Fibroblast of lung (primary cell): ENCODE measurements at regions not wholly inside any gene's neighbourhood (a gene's known extent, or its start where the extent isn't known, plus 50 kb on each side); places are given as distances from the start of the nearest gene placed in this dataset.

ENCODE experiments used
- DNase-seq, 2 donors: peaks; one replicate each; pipeline versions ENCODE4 v3.0.0 to v3.0.0-alpha.2; 2010; ENCODE audit warnings: low read depth in 2 of 2
- H2AFZ ChIP-seq: 2 replicates; pipeline ENCODE4 v1.5.1; 2012; ENCODE audit warnings: low read length, control low read depth, inconsistent platforms
- H3K27ac ChIP-seq: 2 replicates; pipeline ENCODE4 v1.5.1; 2011; ENCODE audit warnings: low read length, control low read depth; ENCODE audit not compliant: insufficient read depth
- H3K27me3 ChIP-seq: 2 replicates; pipeline ENCODE4 v1.5.1; 2011; ENCODE audit warnings: mild to moderate bottlenecking, low read length; ENCODE audit not compliant: control insufficient read depth, insufficient read depth
- H3K36me3 ChIP-seq: 2 replicates; pipeline ENCODE4 v1.5.1; 2011; ENCODE audit warnings: low read length; ENCODE audit not compliant: control insufficient read depth, insufficient read depth
- H3K4me1 ChIP-seq: 2 replicates; pipeline ENCODE4 v1.5.1; 2011; ENCODE audit warnings: low read length; ENCODE audit not compliant: control insufficient read depth, insufficient read depth; ENCODE audit errors: extremely low read depth
- H3K4me2 ChIP-seq: 2 replicates; pipeline ENCODE4 v1.5.1; 2011; ENCODE audit warnings: low read length, control low read depth; ENCODE audit not compliant: insufficient read depth; ENCODE audit errors: extremely low read depth
- H3K4me3 ChIP-seq, 4 experiments: fragments of 200-600 bp in 1 of 4; sonication (generic) in 1 of 4; replicated peaks in 1 of 4; 2 replicates each; pipeline ENCODE4 v1.5.1; 2011 to 2016; ENCODE audit warnings: low read length in 4 of 4, low read depth in 3 of 4, mild to moderate bottlenecking in 3 of 4, control low read depth in 2 of 4, inconsistent platforms in 1 of 4, mixed read lengths in 1 of 4; ENCODE audit not compliant: insufficient read depth in 1 of 4; ENCODE audit errors: control extremely low read depth in 1 of 4
- H3K79me2 ChIP-seq: 2 replicates; pipeline ENCODE4 v1.5.1; 2012; ENCODE audit warnings: mild to moderate bottlenecking, low read length, inconsistent platforms; ENCODE audit not compliant: control insufficient read depth, insufficient read depth
- H3K9ac ChIP-seq: 2 replicates; pipeline ENCODE4 v1.5.1; 2011; ENCODE audit warnings: mild to moderate bottlenecking, low read length, control low read depth; ENCODE audit not compliant: insufficient read depth
- H3K9me3 ChIP-seq: 2 replicates; pipeline ENCODE4 v1.5.1; 2012; ENCODE audit warnings: low read depth, low read length; ENCODE audit not compliant: control insufficient read depth, insufficient read depth
- H4K20me1 ChIP-seq: 2 replicates; pipeline ENCODE4 v1.5.1; 2011; ENCODE audit warnings: low read length; ENCODE audit not compliant: control insufficient read depth, insufficient read depth; ENCODE audit errors: extremely low read depth
- EZH2 ChIP-seq: IDR thresholded peaks from 2 replicates; pipeline ENCODE4 v1.5.1; 2012; ENCODE audit warnings: low read length, control low read depth, mild to moderate bottlenecking; ENCODE audit errors: missing control alignments
- TF ChIP-seq, protein P1 (sequence below), 2 donors: IDR thresholded peaks in 1 of 2; conservative IDR thresholded peaks in 1 of 2; 1 replicate in 1 of 2; 2 replicates in 1 of 2; pipeline ENCODE4 v1.5.1; 2011 to 2012; ENCODE audit warnings: low read length in 2 of 2, control low read depth in 1 of 2, inconsistent platforms in 1 of 2, low read depth in 1 of 2, mild to moderate bottlenecking in 1 of 2

DNA sequence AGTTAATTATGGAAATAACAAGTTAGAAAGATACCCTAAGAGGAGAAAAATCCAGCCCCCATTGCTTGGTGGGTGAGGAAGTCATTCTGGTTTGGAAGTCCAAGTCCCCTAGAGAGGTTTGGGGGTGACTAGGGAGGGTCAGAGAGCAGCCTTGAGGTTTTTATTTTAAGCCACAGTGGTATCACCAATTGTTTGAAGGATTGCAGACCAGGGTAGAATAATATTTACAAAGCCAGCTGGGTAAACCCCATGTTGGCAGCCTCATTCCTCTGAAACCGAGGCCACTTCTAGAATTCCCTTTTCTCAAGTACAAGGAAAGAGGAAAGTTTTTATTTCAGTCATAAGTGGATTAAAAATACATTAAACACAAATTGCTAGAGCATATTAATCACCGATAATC lies 99.7 kb downstream of the TMEM170B start:
- H3K79me2 ChIP-seq = no peaks in the 10 kb centered on the region
- no peak overlapping the region for H3K4me2 ChIP-seq
- TF ChIP-seq, protein P1, sequence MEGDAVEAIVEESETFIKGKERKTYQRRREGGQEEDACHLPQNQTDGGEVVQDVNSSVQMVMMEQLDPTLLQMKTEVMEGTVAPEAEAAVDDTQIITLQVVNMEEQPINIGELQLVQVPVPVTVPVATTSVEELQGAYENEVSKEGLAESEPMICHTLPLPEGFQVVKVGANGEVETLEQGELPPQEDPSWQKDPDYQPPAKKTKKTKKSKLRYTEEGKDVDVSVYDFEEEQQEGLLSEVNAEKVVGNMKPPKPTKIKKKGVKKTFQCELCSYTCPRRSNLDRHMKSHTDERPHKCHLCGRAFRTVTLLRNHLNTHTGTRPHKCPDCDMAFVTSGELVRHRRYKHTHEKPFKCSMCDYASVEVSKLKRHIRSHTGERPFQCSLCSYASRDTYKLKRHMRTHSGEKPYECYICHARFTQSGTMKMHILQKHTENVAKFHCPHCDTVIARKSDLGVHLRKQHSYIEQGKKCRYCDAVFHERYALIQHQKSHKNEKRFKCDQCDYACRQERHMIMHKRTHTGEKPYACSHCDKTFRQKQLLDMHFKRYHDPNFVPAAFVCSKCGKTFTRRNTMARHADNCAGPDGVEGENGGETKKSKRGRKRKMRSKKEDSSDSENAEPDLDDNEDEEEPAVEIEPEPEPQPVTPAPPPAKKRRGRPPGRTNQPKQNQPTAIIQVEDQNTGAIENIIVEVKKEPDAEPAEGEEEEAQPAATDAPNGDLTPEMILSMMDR (conservative IDR thresholded peaks at IDR 0.05 in 1 of 2, IDR thresholded peaks at IDR 0.05 in 1 of 2; ENCODE audit: low read depth in 1 of 2, low read length in 2 of 2) = no peak
- no peak for TF ChIP-seq EZH2
- no peaks in the 10 kb centered on the region for H4K20me1 ChIP-seq
- no peak overlapping the region for H2AFZ ChIP-seq
- H3K27me3 ChIP-seq = no peaks in the 10 kb centered on the region
- H3K36me3 ChIP-seq = no peaks in the 10 kb centered on the region
- H3K9me3 ChIP-seq = no peaks in the 10 kb centered on the region
- no peak overlapping the region for H3K4me3 ChIP-seq
- no peak overlapping the region for H3K9ac ChIP-seq
- peaks cover 7% of the 10 kb centered on the region for H3K4me1 ChIP-seq
- H3K27ac ChIP-seq = no peak overlapping the region
- DNase-seq = no peak

DNA sequence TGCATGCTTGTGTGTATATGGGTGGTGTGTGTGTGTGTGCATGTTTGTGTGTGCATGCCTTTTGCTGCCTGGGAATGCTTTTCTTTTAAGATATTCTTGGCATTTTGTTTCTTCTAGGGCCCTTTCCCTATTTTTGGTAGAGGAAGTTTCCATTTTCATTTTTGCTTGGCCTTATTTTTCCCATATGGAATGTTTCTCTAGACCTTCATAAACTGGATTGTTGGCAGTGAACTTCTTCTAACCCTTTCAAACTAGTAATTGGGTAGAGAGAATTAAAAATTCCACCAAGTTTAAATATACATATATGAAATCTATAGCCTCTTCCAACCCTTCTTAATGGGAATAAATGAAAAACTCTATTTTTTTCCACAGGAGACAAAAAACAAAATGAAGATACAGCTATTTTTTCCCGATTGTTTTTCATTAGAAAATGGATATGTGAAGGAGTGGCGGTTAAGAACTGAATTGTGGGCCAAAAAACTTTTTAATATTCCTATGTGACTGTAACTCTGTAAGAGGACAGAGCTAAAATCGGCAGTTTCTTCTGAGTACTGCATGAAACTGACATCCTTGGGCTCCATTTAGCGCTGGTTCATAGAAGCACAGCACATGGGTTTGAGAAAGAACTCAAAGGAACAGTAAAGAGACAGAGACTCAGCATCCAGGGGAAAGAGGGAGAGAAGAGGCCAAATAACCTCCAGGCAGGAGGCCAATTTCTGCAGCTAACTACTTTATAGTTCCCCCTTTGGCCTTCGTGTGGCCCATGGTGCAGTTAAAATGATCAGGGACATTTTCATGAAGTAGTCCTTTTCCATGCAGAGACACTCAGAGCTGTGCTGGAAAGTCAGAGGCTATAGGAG lies 102.1 kb downstream of the TMEM170B start:
- Histone ChIP-seq H3K27me3 (no peaks in the 10 kb centered on the region), H2AFZ (no peak overlapping the region), H3K4me2 (no peak overlapping the region), H4K20me1 (no peaks in the 10 kb centered on the region), H3K9me3 (no peaks in the 10 kb centered on the region), H3K27ac (no peak overlapping the region), H3K9ac (no peak overlapping the region), H3K4me3 (no peak overlapping the region), H3K36me3 (no peaks in the 10 kb centered on the region), H3K79me2 (no peaks in the 10 kb centered on the region), H3K4me1 (no peaks in the 10 kb centered on the region)
- TF ChIP-seq, protein P1 (conservative IDR thresholded peaks at IDR 0.05 in 1 of 2, IDR thresholded peaks at IDR 0.05 in 1 of 2; ENCODE audit: low read depth in 1 of 2, low read length in 2 of 2) = no peak
- TF ChIP-seq EZH2 = no peak
- DNase-seq = no peak

DNA sequence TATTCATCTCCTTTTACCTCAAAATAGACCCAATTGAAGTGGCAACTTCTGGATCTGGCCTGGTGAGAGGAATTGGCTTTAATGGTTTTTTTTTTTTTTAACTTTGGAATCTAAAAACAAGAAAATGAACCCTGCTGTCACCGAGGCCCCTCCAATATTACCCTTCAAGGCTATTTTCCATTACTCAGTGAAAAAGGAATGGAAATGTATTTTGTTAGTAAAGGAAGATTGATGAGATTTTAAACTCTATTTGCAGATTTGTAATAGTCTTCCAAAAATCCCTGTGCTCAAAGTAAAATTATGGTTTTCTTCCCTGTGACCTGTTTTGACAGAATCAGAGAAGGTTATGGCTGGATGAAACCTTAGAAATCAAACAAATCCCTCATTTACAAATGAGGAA lies 102.9 kb downstream of the TMEM170B start:
- no peaks in the 10 kb centered on the region for H3K79me2 ChIP-seq
- no peaks in the 10 kb centered on the region for H4K20me1 ChIP-seq
- no peaks in the 10 kb centered on the region for H3K9me3 ChIP-seq
- no peak overlapping the region for H3K4me2 ChIP-seq
- H3K36me3 ChIP-seq = no peaks in the 10 kb centered on the region
- H3K4me3 ChIP-seq = no peak overlapping the region
- H3K4me1 ChIP-seq = no peaks in the 10 kb centered on the region
- TF ChIP-seq, protein P1 (conservative IDR thresholded peaks at IDR 0.05 in 1 of 2, IDR thresholded peaks at IDR 0.05 in 1 of 2; ENCODE audit: low read depth in 1 of 2, low read length in 2 of 2) = no peak
- no peak for TF ChIP-seq EZH2
- DNase-seq = no peak
- no peaks in the 10 kb centered on the region for H3K27me3 ChIP-seq
- no peak overlapping the region for H3K27ac ChIP-seq
- H3K9ac ChIP-seq = no peak overlapping the region
- no peak overlapping the region for H2AFZ ChIP-seq
